BLaER1 treated with 17β-estradiol and CSF1 and Interleukin-3, amounts not matched to agents 10 nM and 100 nM (cell line): ENCODE measurements at regions not wholly inside any gene's neighbourhood (a gene's known extent, or its start where the extent isn't known, plus 50 kb on each side); places are given as distances from the start of the nearest gene placed in this dataset.
"Not testable (repeated sequence)": the region's sequence is repeated elsewhere in the genome, so short reads cannot be mapped to it uniquely, and the experiment has no call there.

Experiments
- H3K27ac ChIP-seq, 11 experiments: shearing (Covaris generic); formaldehyde crosslinking; 2 replicates each; pipeline ENCODE4 v1.8.1; 2022
- H3K27me3 ChIP-seq, 11 experiments: shearing (Covaris generic); formaldehyde crosslinking; 2 replicates each; pipeline ENCODE4 v1.8.1; 2022
- H3K36me3 ChIP-seq, 11 experiments: shearing (Covaris generic); formaldehyde crosslinking; 2 replicates each; pipeline ENCODE4 v1.8.1; 2022
- H3K4me1 ChIP-seq, 10 experiments: shearing (Covaris generic); formaldehyde crosslinking; 2 replicates each; pipeline ENCODE4 v1.8.1; 2022
- H3K4me2 ChIP-seq, 11 experiments: shearing (Covaris generic); formaldehyde crosslinking; 2 replicates each; pipeline ENCODE4 v1.8.1; 2022
- H3K4me3 ChIP-seq, 10 experiments: shearing (Covaris generic); formaldehyde crosslinking; 2 replicates each; pipeline ENCODE4 v1.8.1; 2022
- H3K9ac ChIP-seq, 11 experiments: shearing (Covaris generic); formaldehyde crosslinking; 2 replicates each; pipeline ENCODE4 v1.8.1; 2022
- H3K9me3 ChIP-seq, 11 experiments: shearing (Covaris generic); formaldehyde crosslinking; replicated peaks in 1 of 11; 2 replicates each; pipeline ENCODE4 v1.8.1; 2022
- H4K20me1 ChIP-seq, 11 experiments: shearing (Covaris generic); formaldehyde crosslinking; 2 replicates each; pipeline ENCODE4 v1.8.1; 2022
- Cebpa-rat ChIP-seq, 11 experiments: shearing (Covaris generic); IDR thresholded peaks; 2 replicates each; pipeline ENCODE4 v1.8.1; 2022

DNA sequence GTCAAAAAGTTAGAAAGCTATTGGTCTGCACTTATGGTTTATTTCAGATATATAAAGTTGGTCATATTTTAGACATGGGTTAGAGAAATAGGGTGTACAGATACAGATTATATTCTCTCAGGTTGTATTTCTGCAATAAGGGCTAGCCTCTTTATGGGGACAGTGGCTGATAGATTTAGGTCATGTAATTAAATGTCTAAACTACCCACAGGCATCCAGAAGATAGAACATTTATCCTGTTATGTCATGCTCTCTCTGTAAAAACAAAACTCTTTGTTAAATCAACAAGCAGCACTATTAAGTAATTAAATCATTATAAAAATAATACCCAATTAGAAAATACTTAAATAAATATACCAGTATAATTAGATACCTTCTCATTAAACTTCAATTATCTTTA lies 612.6 kb upstream of the CITED2 start:
- Histone ChIP-seq H3K36me3 (no peaks in the 10 kb centered on the region), H4K20me1 (no peaks in the 10 kb centered on the region), H3K9me3 (no peaks in the 10 kb centered on the region), H3K27ac (no peak overlapping the region), H3K4me3 (no peak overlapping the region), H3K4me1 (peaks cover 0 to 25% (median 0%) of the 10 kb centered on the region in 10 experiments; a peak in 4 of 20 replicates), H3K9ac (no peak overlapping the region), H3K27me3 (no peaks in the 10 kb centered on the region), H3K4me2 (no peak overlapping the region)
- no peak for TF ChIP-seq Cebpa-rat (IDR thresholded peaks at IDR 0.05)

DNA sequence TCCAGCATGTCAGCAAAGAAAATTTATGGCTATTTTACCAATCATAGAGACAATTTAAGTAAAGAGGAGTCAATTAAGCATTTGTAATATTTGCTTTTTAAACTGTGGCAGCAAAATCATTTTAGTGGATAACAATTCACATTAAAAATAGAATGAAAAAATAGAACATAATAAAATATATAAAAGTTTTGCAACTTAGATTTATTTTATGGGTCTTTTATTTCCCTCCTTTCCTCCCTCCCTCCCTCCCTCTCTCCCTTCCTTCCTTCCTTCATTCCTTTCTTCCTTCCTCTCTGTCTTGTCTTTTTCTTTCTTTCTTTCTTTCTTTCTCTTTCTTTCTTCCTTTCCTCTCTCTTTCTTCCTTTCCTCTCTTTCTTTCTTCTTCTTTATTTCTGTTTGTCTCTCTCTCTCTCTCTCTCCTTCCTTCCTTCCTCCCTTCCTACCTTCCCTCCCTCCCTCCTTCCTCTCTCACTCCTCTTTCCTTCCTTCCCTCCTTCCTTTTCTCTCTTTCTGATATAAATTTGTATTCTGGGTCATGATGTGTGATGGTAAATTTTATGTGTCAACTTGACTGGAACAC lies 610.9 kb upstream of the CITED2 start:
- H3K27ac ChIP-seq, result no peak overlapping the region
- no peak overlapping the region for H3K9ac ChIP-seq
- no peaks in the 10 kb centered on the region for H4K20me1 ChIP-seq
- H3K9me3 ChIP-seq, result no peaks in the 10 kb centered on the region
- no peak overlapping the region for H3K4me3 ChIP-seq
- no peaks in the 10 kb centered on the region for H3K27me3 ChIP-seq
- no peak for TF ChIP-seq Cebpa-rat (IDR thresholded peaks at IDR 0.05)
- H3K4me1 ChIP-seq, result peaks cover 0 to 12% (median 0%) of the 10 kb centered on the region in 10 experiments; a peak in 4 of 20 replicates
- H3K36me3 ChIP-seq, result no peaks in the 10 kb centered on the region
- no peak overlapping the region for H3K4me2 ChIP-seq

DNA sequence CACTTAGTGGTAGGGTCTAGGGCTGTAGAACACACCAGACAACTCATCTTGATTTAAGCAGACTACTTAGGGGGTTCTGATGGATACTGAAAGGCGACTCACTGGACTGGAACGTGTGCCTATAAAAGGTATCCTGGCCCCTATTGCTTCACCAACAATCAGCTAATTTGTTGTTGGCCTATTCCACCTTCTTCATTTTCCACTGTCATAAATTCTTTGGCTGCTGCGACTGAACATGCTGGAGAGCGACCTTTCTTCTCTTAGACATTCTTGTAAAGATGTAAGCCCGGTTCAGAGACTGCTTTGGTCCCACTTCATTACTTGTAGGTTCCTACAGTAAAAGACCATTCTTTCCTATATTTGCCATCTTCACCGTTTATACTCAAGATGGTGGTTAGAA lies 609.9 kb upstream of the CITED2 start:
- TF ChIP-seq Cebpa-rat (IDR thresholded peaks at IDR 0.05), result no peak
- Histone ChIP-seq H4K20me1 (no peaks in the 10 kb centered on the region), H3K27me3 (no peaks in the 10 kb centered on the region), H3K9me3 (no peaks in the 10 kb centered on the region), H3K4me3 (no peak overlapping the region), H3K4me2 (no peak overlapping the region), H3K4me1 (peaks cover 0 to 2% (median 0%) of the 10 kb centered on the region in 10 experiments; a peak in 2 of 20 replicates), H3K27ac (no peak overlapping the region), H3K36me3 (no peaks in the 10 kb centered on the region), H3K9ac (no peak overlapping the region)

DNA sequence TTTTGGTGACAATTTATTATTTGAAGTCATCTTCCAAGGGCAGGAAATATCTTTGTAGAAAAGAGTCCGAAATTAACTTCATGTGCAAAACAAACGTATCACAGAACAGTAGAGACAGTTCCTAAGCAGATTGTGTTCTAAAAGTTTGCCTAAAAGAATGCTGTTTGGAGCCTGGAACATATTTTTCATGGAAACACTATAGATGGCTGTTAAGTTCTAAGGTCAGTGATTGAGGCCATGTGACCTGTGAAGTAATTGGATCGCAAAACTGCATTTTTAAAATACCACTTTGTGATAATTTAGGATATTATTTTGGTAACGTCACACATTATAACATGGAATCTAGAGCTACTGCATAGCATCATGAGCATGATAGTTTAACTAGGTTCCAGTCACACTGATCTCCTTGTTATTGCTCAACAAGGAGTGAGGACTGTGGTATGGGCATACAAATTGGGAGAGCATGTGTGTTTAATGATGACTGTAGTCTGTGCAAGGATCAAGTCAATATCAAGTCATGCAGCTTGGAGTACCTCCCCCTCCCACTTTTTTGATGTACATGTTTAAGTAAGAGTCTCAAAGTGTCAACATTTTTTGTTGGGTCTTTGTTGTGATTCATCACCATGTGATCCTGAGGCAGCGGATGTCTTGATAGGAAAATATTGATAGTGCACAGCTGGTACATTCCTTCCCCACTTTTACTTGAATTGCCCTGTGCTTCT lies 609.3 kb upstream of the CITED2 start:
- Histone ChIP-seq H3K4me1 (no peaks in the 10 kb centered on the region), H4K20me1 (no peaks in the 10 kb centered on the region), H3K36me3 (no peaks in the 10 kb centered on the region), H3K27me3 (no peaks in the 10 kb centered on the region), H3K9me3 (no peaks in the 10 kb centered on the region), H3K27ac (no peak overlapping the region), H3K4me3 (no peak overlapping the region), H3K4me2 (no peak overlapping the region), H3K9ac (no peak overlapping the region)
- TF ChIP-seq Cebpa-rat (IDR thresholded peaks at IDR 0.05), result no peak

DNA sequence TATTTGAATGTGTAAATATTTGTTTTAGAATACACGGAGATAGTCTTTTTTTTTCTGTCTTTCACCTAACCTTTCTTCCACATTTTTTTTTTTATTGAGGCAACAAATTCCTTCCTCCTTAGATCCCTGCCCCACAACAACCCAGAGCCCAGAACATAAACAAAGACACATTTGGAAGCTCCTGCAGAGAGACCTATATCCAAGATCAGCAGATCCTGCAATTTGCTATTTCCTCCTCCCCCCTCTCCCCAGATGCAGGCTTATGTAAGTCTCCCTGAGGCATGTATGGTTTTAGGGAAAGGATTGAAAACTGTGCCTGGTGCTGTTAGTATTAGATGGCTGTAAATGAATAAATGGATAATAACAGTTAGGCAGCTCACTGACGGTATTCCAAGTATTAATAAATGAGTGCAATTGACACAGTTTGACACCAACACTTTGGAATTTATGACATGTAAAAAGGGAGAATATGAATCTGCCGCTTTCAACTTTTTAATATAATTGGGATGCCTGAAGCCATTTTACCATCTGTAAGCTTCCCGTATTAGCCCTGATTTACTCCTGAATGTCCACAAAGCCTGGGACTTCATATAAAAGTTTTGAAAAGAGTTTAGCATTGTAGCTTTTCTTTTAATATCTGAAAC lies 608.3 kb upstream of the CITED2 start:
- H4K20me1 ChIP-seq, result no peaks in the 10 kb centered on the region
- no peaks in the 10 kb centered on the region for H3K27me3 ChIP-seq
- no peaks in the 10 kb centered on the region for H3K9me3 ChIP-seq
- no peak overlapping the region for H3K4me2 ChIP-seq
- no peak overlapping the region for H3K9ac ChIP-seq
- no peak for TF ChIP-seq Cebpa-rat (IDR thresholded peaks at IDR 0.05)
- H3K4me3 ChIP-seq, result no peak overlapping the region
- no peaks in the 10 kb centered on the region for H3K4me1 ChIP-seq
- H3K36me3 ChIP-seq, result no peaks in the 10 kb centered on the region
- H3K27ac ChIP-seq, result no peak overlapping the region

DNA sequence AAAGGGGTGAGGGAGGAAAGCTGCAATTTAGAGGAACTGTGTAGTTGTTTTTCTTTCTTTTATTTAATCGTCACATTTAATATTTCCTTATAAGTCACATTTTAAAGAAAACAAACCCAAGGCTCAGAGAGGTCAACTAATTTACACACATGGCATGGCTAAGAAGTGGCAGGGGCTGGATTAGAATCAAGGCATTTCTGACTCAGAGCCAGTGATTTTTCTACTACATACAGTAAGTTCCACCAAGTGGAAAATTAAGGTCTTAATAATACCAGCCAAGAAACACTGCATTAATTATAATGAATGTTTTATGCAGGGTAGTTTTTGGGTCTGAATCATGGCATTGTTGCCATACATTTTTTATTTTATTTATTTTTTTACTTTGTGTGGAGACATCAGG lies 607.7 kb upstream of the CITED2 start:
- Histone ChIP-seq H3K27me3 (no peaks in the 10 kb centered on the region), H3K4me2 (no peak overlapping the region), H3K4me3 (no peak overlapping the region)

DNA sequence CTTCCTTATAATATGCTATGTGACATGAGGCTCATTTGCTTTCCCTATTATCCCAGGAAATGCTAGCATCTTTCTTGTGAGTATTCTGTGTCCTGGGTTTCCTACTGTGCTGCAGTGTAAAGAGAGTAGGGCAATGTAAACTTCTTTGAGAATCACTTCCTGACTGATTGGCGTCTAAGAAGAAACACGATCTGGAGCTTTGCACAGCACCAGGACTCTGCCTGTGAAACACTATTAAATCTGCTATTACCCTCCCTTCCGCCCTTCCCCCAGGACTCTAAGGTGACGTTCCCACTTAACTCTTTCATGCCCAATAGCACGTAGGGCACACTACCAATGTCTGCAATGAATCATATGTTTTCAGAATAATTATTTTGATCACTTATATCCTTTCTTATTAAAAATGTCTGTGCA lies 607.3 kb upstream of the CITED2 start:
- Histone ChIP-seq H3K4me3 (no peak overlapping the region), H3K27me3 (no peaks in the 10 kb centered on the region), H3K9ac (no peak overlapping the region), H3K4me1 (no peaks in the 10 kb centered on the region), H4K20me1 (no peaks in the 10 kb centered on the region), H3K27ac (no peak overlapping the region), H3K4me2 (no peak overlapping the region), H3K9me3 (no peaks in the 10 kb centered on the region), H3K36me3 (no peaks in the 10 kb centered on the region)
- TF ChIP-seq Cebpa-rat (IDR thresholded peaks at IDR 0.05), result no peak

More for the DNA sequence above, 607.7 kb upstream of the CITED2 start:
- H3K9me3 ChIP-seq, result no peaks in the 10 kb centered on the region
- TF ChIP-seq Cebpa-rat (IDR thresholded peaks at IDR 0.05), result no peak
- H3K36me3 ChIP-seq, result no peaks in the 10 kb centered on the region
- no peaks in the 10 kb centered on the region for H4K20me1 ChIP-seq
- H3K9ac ChIP-seq, result no peak overlapping the region
- no peaks in the 10 kb centered on the region for H3K4me1 ChIP-seq
- no peak overlapping the region for H3K27ac ChIP-seq

DNA sequence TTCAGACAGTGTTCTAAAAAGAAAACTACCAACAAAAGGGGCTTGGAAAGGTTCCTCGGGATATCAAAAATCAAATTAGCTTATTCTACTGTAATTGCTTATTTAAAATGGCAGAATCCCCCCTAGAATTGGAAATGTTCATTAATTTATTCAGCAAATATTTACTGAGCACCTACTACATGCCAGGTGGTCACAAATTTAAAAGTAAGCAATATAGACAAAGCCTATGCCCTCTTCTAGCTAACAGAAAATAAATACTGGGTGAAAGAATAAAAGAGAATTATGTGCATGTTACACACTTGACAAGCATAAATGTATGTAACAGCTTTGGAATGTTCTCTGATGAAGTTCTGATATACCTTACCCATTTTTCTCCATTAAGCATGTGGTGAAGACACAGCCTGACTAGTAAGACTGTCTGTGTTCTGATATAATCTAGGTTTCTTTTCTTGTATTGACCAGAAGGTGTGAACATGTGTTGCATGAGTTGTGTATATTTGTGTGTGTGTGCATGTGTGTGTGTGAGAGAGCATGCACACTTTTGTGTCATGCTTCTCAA lies 606.7 kb upstream of the CITED2 start:
- Histone ChIP-seq H3K4me3 (no peak overlapping the region), H3K9ac (no peak overlapping the region), H3K4me1 (no peaks in the 10 kb centered on the region), H3K4me2 (no peak overlapping the region), H4K20me1 (no peaks in the 10 kb centered on the region), H3K27ac (no peak overlapping the region), H3K9me3 (no peaks in the 10 kb centered on the region), H3K36me3 (no peaks in the 10 kb centered on the region), H3K27me3 (no peaks in the 10 kb centered on the region)
- TF ChIP-seq Cebpa-rat (IDR thresholded peaks at IDR 0.05), result no peak

DNA sequence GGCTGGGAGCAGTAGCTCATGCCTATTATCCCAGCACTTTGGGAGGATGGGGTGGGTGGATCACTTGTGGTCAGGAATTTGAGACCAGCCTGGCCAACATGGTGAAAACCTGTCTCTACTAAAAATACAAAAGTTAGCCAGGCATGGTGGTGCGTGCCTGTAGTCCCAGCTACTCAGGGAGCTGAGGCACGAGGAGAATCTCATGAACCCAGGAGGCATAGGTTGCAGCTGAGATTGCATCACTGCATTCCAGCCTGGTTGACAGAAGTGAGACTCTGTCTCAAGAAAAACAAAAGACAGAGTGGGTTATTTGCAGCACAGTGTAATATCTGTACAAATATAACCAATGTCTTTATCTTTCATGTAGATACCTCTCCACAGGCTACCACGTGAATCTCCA lies 606.2 kb upstream of the CITED2 start:
- H3K4me2 ChIP-seq, H4K20me1 ChIP-seq, H3K4me1 ChIP-seq, H3K36me3 ChIP-seq, H3K9me3 ChIP-seq, H3K4me3 ChIP-seq, H3K9ac ChIP-seq, H3K27me3 ChIP-seq, H3K27ac ChIP-seq: not testable (repeated sequence)
